Ascending aorta (tissue), 2 donors: ENCODE measurements at regions not wholly inside any gene's neighbourhood (a gene's known extent, or its start where the extent isn't known, plus 50 kb on each side); places are given as distances from the start of the nearest gene placed in this dataset.

Experiments
- DNase-seq, 2 donors: peaks; one replicate each; pipeline ENCODE4 v3.0.0-alpha.2; 2019; ENCODE audit warnings: low spot score in 2 of 2
- H3K27ac ChIP-seq, 2 donors: fragments of 200-600 bp; sonication (generic); one replicate each; pipeline ENCODE4 v1.5.1; 2016 to 2017; ENCODE audit warnings: mild to moderate bottlenecking in 1 of 2
- H3K27me3 ChIP-seq: fragments of 200-600 bp; sonication (generic); one replicate; pipeline ENCODE4 v1.5.1; 2017
- H3K36me3 ChIP-seq, 2 donors: fragments of 200-600 bp; sonication (generic); one replicate each; pipeline ENCODE4 v1.5.1; 2016
- H3K4me1 ChIP-seq, 2 donors: fragments of 200-600 bp; sonication (generic); one replicate each; pipeline ENCODE4 v1.5.1; 2016 to 2017; ENCODE audit warnings: mild to moderate bottlenecking in 1 of 2
- H3K4me3 ChIP-seq, 2 donors: fragments of 200-600 bp; sonication (generic); one replicate each; pipeline ENCODE4 v1.5.1; 2016 to 2017; ENCODE audit warnings: mild to moderate bottlenecking in 1 of 2
- H3K9me3 ChIP-seq, 2 donors: fragments of 200-600 bp; sonication (generic); one replicate each; pipeline ENCODE4 v1.5.1; 2016
- CTCF ChIP-seq, 3 experiments: fragments of 200-600 bp in 2 of 3; fragments of 450-650 bp in 1 of 3; sonication (generic) in 2 of 3; IDR thresholded peaks; one replicate each; pipeline ENCODE4 v1.5.1; 2016 to 2019; ENCODE audit warnings: antibody characterized with exemption in 3 of 3, mild to moderate bottlenecking in 1 of 3, moderate library complexity in 1 of 3
- intact Hi-C: fragments of 100-400 bp; cut with DNase I; formaldehyde crosslinking; loops from one replicate; pipeline ENCODE4 v1.15.1; 2023

- intact Hi-C loops = no loop called here
- no peak for TF ChIP-seq CTCF (IDR thresholded peaks at IDR 0.05)
- Histone ChIP-seq H3K4me1 (no peaks in the 10 kb centered on the region), H3K4me3 (no peak overlapping the region), H3K36me3 (no peaks in the 10 kb centered on the region), H3K9me3 (no peaks in the 10 kb centered on the region), H3K27ac (no peak overlapping the region), H3K27me3 (no peaks in the 10 kb centered on the region)
- DNase-seq = no peak
Observed at GRCh38 chr5:116382032-116382873, 192.4 kb downstream of the SEMA6A start.

- DNase-seq = no peak
- Histone ChIP-seq H3K27me3 (no peaks in the 10 kb centered on the region), H3K4me1 (no peaks in the 10 kb centered on the region), H3K27ac (no peak overlapping the region), H3K9me3 (no peaks in the 10 kb centered on the region), H3K4me3 (no peak overlapping the region), H3K36me3 (no peaks in the 10 kb centered on the region)
- no peak for TF ChIP-seq CTCF (IDR thresholded peaks at IDR 0.05)
- intact Hi-C loops = no loop called here
Observed at GRCh38 chr5:116381201-116381600, 193.4 kb downstream of the SEMA6A start.

GRCh38 chr5:116380621-116381020 is 194.0 kb downstream of the SEMA6A start:
- Histone ChIP-seq H3K27me3 (no peaks in the 10 kb centered on the region), H3K4me1 (no peaks in the 10 kb centered on the region), H3K36me3 (no peaks in the 10 kb centered on the region), H3K9me3 (no peaks in the 10 kb centered on the region), H3K4me3 (no peak overlapping the region), H3K27ac (no peak overlapping the region)
- TF ChIP-seq CTCF (IDR thresholded peaks at IDR 0.05) = no peak
- intact Hi-C loops = no loop called here
- DNase-seq = no peak

- H3K4me1 ChIP-seq = no peaks in the 10 kb centered on the region
- H3K27me3 ChIP-seq = no peaks in the 10 kb centered on the region
- intact Hi-C loops = no loop called here
- no peaks in the 10 kb centered on the region for H3K36me3 ChIP-seq
- H3K27ac ChIP-seq = no peak overlapping the region
- DNase-seq = no peak
- TF ChIP-seq CTCF (IDR thresholded peaks at IDR 0.05) = no peak
- H3K4me3 ChIP-seq = no peak overlapping the region
- no peaks in the 10 kb centered on the region for H3K9me3 ChIP-seq
Observed at GRCh38 chr5:116379306-116379705, 195.3 kb downstream of the SEMA6A start.

GRCh38 chr5:116378777-116379121 is 195.9 kb downstream of the SEMA6A start:
- no peaks in the 10 kb centered on the region for H3K9me3 ChIP-seq
- no peaks in the 10 kb centered on the region for H3K4me1 ChIP-seq
- H3K4me3 ChIP-seq = no peak overlapping the region
- intact Hi-C loops = no loop called here
- no peaks in the 10 kb centered on the region for H3K36me3 ChIP-seq
- DNase-seq = no peak
- no peak overlapping the region for H3K27ac ChIP-seq
- no peak for TF ChIP-seq CTCF (IDR thresholded peaks at IDR 0.05)
- no peaks in the 10 kb centered on the region for H3K27me3 ChIP-seq
